Stimulated activated naive CD8-positive, alpha-beta T cell treated with anti-CD3 and anti-CD28 coated beads, Interleukin-15, amount 100 ng/mL, for 72 hours (primary cell): ENCODE measurements at regions not wholly inside any gene's neighbourhood (a gene's known extent, or its start where the extent isn't known, plus 50 kb on each side); places are given as distances from the start of the nearest gene placed in this dataset.

Source experiments
- ATAC-seq: fragments of 150-1000 bp; cut with Tn5 transposase; 2 replicates; pipeline ENCODE4 v1.10.0; 2021; ENCODE audit warnings: mild to moderate bottlenecking, moderate library complexity
- DNase-seq, 2 donors: peaks; one replicate each; pipeline ENCODE4 v3.0.0; 2021 to 2022
- H3K27ac Mint-ChIP-seq, 2 donors: one replicate each; pipeline ENCODE4 v1.8.0; 2022; ENCODE audit warnings: mild to moderate bottlenecking in 2 of 2, mixed read lengths in 2 of 2, moderate library complexity in 2 of 2
- H3K27me3 Mint-ChIP-seq: one replicate; pipeline ENCODE4 v1.8.0; 2022; ENCODE audit warnings: mixed read lengths
- H3K4me1 Mint-ChIP-seq: one replicate; pipeline ENCODE4 v1.8.0; 2022; ENCODE audit warnings: mild to moderate bottlenecking, mixed read lengths
- H3K4me3 Mint-ChIP-seq, 2 donors: one replicate each; pipeline ENCODE4 v1.8.0; 2022; ENCODE audit warnings: mild to moderate bottlenecking in 2 of 2, mixed read lengths in 2 of 2, moderate library complexity in 1 of 2
- H3K9me3 Mint-ChIP-seq, 2 donors: one replicate each; pipeline ENCODE4 v1.8.0; 2022; ENCODE audit warnings: mixed read lengths in 2 of 2

GRCh38 chr5:37991301-37992299 lies 151.8 kb upstream of the GDNF start:
- ATAC-seq (no peak), DNase-seq (no peak)
- Mint-ChIP-seq H3K27ac (no peak overlapping the region), H3K27me3 (no peaks in the 10 kb centered on the region), H3K9me3 (peaks cover 0 to 9% of the 10 kb centered on the region in 2 donors), H3K4me3 (no peak overlapping the region), H3K4me1 (no peaks in the 10 kb centered on the region)

DNA sequence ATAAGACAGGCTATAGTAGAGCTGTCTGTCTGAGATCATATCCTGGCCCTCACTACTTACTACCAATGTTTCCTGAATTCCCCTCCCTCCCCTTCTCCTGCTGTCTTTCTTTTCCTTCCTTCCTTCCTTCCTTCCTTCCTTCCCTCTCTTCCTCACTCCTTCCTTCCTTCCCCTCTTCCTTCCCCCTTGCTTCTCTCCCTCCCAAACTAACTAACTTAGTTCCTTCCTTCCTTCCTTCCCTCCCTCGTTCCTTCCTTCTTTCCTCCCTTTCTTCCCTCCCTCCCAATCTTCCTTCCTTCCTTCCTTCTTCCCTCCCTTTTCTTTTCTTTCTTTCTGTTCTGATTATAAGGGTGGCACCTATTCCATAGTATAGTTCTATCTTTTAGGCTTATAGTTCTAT lies 150.0 kb upstream of the GDNF start:
- Mint-ChIP-seq H3K27ac (no peak overlapping the region), H3K4me3 (no peak overlapping the region), H3K27me3 (no peaks in the 10 kb centered on the region)

GRCh38 chr5:37988454-37989046 lies 148.7 kb upstream of the GDNF start:
- no peak for ATAC-seq
- Mint-ChIP-seq H3K4me1 (no peaks in the 10 kb centered on the region), H3K27me3 (no peaks in the 10 kb centered on the region), H3K27ac (no peak overlapping the region), H3K9me3 (peaks cover 0 to 5% of the 10 kb centered on the region in 2 donors), H3K4me3 (no peak overlapping the region)
- DNase-seq: no peak

More for the DNA sequence above, 150.0 kb upstream of the GDNF start:
- no peak for ATAC-seq
- no peak for DNase-seq
- H3K9me3 Mint-ChIP-seq: peaks cover 0 to 9% of the 10 kb centered on the region in 2 donors
- H3K4me1 Mint-ChIP-seq: no peaks in the 10 kb centered on the region

DNA sequence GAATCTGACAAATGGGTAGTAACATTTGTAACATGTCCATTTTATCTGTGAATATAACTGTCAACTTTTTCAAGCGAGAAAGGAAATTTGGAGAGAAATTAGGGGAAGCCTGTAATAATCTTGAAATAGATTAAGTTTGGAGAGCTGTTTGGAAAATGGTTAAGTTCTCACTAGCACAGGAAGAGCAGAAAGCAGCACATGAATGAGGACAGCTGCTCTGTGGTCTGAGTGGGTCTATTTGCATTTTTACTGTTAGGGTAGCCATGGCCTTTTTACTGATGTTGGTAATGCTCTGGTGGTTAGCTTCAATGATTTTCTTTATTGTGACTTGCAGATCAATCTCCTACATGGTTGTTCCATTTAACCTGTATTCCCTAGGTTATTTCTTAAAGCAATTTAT lies 144.5 kb upstream of the GDNF start:
- Mint-ChIP-seq H3K27me3 (no peaks in the 10 kb centered on the region), H3K4me3 (no peak overlapping the region), H3K4me1 (no peaks in the 10 kb centered on the region)

GRCh38 chr5:37983463-37983862 lies 143.6 kb upstream of the GDNF start:
- Mint-ChIP-seq H3K27ac (no peak overlapping the region), H3K4me3 (no peak overlapping the region), H3K9me3 (peaks cover 12 to 14% of the 10 kb centered on the region in 2 donors), H3K27me3 (no peaks in the 10 kb centered on the region), H3K4me1 (no peaks in the 10 kb centered on the region)
- DNase-seq (no peak), ATAC-seq (no peak)

More for the DNA sequence above, 144.5 kb upstream of the GDNF start:
- Mint-ChIP-seq H3K9me3 (peaks cover 8% of the 10 kb centered on the region in 2 donors), H3K27ac (no peak overlapping the region)
- ATAC-seq: no peak
- DNase-seq: no peak

DNA sequence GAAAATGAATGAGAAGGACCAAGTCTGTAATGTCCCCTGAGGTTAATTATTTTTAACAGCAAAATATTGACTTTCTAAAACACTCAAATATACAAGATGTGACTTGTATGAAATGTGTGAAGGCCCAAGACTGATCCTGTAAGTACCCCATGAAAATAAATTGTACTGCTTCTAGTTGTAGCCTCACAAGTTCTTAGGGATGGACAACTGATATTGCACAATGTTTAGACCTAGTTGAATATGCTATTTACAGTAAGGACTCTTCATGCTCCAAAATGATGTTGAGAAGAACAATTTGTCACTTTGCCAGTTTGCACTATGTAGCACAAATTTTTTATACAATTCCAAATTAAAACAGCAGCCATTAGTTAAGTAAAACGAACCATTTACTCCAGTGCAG lies 139.7 kb upstream of the GDNF start:
- no peaks in the 10 kb centered on the region for H3K27me3 Mint-ChIP-seq

DNA sequence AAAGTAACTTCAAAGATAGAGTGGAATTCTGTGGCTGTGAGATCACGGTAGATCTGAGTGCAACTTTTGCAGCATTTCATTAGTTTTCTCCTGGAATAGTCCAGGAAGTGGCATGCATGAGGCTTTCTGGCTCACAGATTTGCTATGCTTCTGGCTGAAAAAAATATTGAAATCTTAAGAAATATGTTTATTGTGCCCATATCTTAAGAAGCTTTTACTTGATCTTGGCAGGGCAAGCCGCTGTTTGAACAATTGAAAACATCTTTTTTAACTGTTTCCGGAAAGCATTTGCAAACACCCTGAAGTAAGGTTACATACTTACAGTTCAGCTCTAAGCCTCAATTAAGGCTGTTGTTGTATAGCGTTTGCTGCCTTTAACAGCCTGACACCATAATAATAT lies 135.7 kb upstream of the GDNF start:
- DNase-seq (no peak), ATAC-seq (no peak)
- peaks cover 8 to 10% of the 10 kb centered on the region in 2 donors for H3K9me3 Mint-ChIP-seq
- H3K4me1 Mint-ChIP-seq: no peaks in the 10 kb centered on the region
- no peak overlapping the region for H3K27ac Mint-ChIP-seq
- H3K4me3 Mint-ChIP-seq: no peak overlapping the region
- H3K27me3 Mint-ChIP-seq: no peaks in the 10 kb centered on the region

More for the DNA sequence above, 139.7 kb upstream of the GDNF start:
- Mint-ChIP-seq H3K4me1 (no peaks in the 10 kb centered on the region), H3K9me3 (peaks cover 14 to 16% of the 10 kb centered on the region in 2 donors), H3K27ac (no peak overlapping the region), H3K4me3 (no peak overlapping the region)
- ATAC-seq (no peak), DNase-seq (no peak)

DNA sequence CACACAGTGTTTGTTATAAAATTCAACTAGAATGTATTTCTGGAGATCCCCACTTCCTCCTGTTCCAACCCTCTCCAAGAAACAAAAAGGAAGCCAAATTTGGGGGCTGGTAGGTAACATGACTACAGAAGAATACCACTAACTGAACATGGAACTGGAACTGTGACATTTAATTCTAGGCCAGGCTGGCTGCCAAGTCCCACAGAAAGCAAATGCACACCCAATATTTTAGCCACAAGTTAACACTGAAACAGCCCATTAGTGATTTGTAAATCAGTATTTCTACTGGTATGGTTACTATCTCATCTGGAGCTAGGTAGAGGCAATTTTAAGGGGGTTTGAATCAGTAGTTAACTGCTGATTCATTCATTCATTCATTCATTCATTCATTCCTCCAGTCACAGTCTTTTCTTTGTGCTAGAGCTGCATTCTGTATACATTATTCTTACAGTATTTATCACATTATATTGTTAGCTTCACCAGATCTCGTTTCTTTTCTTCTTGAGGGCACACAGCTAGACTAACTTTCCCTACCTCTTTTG lies 131.7 kb upstream of the GDNF start:
- peaks cover 0 to 1% of the 10 kb centered on the region in 2 donors for H3K9me3 Mint-ChIP-seq
- H3K27ac Mint-ChIP-seq: no peak overlapping the region
- DNase-seq (no peak), ATAC-seq (no peak)
- H3K27me3 Mint-ChIP-seq: no peaks in the 10 kb centered on the region
- H3K4me1 Mint-ChIP-seq: no peaks in the 10 kb centered on the region
- no peak overlapping the region for H3K4me3 Mint-ChIP-seq

DNA sequence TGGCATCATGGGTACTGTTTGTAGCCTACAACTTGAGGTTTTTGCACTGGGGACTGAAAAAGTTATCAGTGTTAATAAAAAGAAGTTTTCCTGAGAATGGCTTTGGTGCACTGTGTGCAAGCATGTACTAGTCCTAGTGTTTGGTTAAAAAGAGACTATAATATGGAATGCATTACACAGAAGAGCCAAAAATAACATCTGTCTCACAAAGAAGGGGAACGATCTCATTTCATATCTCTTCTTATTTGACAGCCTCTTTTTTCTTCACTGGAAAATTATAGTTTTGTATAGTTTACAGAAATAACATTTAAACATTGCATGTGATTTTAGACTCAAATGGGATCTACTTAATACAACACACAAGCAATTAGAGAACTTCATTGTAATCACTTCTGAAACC lies 127.0 kb upstream of the GDNF start:
- ATAC-seq (no peak), DNase-seq (no peak)
- no peak overlapping the region for H3K27ac Mint-ChIP-seq
- no peak overlapping the region for H3K4me3 Mint-ChIP-seq
- H3K27me3 Mint-ChIP-seq: no peaks in the 10 kb centered on the region
- no peaks in the 10 kb centered on the region for H3K9me3 Mint-ChIP-seq
- no peaks in the 10 kb centered on the region for H3K4me1 Mint-ChIP-seq

DNA sequence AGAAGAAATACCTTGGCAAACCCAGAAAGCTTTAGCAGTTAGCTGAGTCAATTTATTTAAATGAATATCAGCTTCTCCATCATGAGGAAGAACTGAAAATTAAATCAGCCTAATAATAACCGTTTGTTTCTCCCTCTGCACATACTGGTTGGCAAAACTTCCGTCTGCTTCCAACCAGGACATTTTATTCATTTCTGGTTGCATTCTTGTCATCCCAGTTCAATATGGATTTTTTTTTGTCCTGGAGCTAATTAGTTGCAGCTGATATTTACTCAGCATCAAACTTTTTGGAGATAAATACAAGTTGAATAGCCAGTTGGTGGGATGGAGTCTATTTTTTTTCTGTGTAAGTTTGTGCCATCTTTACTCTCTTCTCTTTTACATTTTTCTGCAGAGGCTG lies 126.5 kb upstream of the GDNF start:
- no peaks in the 10 kb centered on the region for H3K27me3 Mint-ChIP-seq
- no peaks in the 10 kb centered on the region for H3K4me1 Mint-ChIP-seq
- ATAC-seq: no peak
- H3K9me3 Mint-ChIP-seq: no peaks in the 10 kb centered on the region
- no peak for DNase-seq
- H3K27ac Mint-ChIP-seq: no peak overlapping the region
- H3K4me3 Mint-ChIP-seq: no peak overlapping the region

DNA sequence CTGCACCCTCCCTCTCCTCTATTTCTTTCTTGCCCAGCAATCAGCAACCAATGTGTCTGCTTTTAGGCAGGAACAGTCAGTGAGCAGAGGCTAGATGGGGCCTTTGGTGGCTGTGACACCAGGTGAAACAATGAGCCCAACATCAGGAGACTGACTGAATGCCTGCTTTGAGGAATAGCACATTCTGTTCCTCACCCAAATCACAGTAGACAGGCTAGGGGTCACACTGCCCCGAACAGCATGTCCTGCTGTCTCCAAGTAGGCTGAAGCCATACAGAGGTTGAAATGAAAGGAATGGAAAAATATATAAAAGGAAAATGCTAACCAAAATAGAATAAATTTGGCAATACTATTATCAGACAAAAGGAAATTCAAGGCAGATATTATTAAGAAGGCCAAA lies 122.5 kb upstream of the GDNF start:
- Mint-ChIP-seq H3K4me1 (no peaks in the 10 kb centered on the region), H3K27ac (no peak overlapping the region), H3K27me3 (no peaks in the 10 kb centered on the region), H3K9me3 (peaks cover 19 to 31% of the 10 kb centered on the region in 2 donors), H3K4me3 (no peak overlapping the region)
- ATAC-seq: no peak
- DNase-seq: no peak

DNA sequence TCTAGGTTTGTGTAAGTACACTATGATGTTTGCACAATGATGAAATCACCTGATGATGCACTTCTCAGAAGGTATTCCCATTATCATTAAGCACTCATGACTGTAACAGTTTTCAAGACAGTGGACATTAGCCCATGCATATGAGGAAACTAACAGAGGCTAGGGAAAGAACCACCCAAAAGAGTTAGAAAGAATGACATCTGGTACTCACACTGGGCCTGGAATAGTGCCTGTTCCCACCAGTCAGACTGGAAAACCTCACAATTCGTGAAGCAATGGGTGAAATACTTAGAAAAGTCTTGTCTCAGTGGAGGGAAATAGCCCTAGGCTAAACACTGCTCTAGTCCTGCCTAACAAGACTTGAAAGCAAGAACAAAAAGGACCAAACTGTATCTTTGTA lies 117.4 kb upstream of the GDNF start:
- no peaks in the 10 kb centered on the region for H3K4me1 Mint-ChIP-seq
- no peak overlapping the region for H3K27ac Mint-ChIP-seq
- no peak overlapping the region for H3K4me3 Mint-ChIP-seq

DNA sequence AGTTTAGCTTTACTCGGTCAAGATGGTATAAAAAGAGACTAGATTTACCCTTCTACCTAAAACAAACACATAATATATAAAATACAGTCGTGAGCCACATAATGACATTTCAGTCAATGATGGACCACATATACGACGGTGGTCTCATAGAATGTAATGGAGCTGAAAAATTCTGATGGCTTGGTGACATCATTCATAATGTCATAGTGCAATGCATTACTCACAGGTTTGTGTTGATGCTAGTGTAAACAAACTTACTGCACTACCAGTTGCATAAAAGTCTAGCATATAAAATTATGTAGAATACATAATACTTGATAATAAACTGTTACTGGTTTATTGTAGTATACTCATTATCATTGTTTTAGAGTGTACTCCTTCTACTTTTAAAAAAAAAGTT lies 115.9 kb upstream of the GDNF start:
- Mint-ChIP-seq H3K9me3 (peaks cover 19 to 31% of the 10 kb centered on the region in 2 donors), H3K4me3 (no peak overlapping the region), H3K4me1 (no peaks in the 10 kb centered on the region), H3K27me3 (no peaks in the 10 kb centered on the region), H3K27ac (no peak overlapping the region)
- DNase-seq: no peak
- ATAC-seq: no peak

More for the DNA sequence above, 117.4 kb upstream of the GDNF start:
- no peaks in the 10 kb centered on the region for H3K27me3 Mint-ChIP-seq
- ATAC-seq (no peak), DNase-seq (no peak)
- peaks cover 19 to 31% of the 10 kb centered on the region in 2 donors for H3K9me3 Mint-ChIP-seq

DNA sequence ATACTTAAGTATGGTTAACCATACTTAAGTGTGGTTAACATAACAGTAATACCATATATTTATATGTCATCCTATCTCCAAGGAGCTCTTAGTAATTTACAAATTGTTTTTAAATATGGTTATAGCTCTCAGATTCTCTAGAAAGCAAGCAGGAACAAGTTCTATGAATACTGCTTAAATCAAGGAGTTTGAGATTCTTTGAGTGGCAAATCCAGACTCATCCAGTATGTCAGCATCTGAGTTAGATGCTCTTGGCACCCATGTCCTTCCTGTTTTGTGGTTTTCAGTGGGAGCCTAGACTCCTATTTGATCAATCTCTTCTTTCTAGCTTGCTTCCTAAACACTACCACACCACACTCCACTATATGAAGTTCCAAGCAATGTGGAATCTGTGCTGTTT lies 114.7 kb upstream of the GDNF start:
- Mint-ChIP-seq H3K9me3 (peaks cover 16 to 21% of the 10 kb centered on the region in 2 donors), H3K4me3 (no peak overlapping the region), H3K4me1 (no peaks in the 10 kb centered on the region), H3K27ac (no peak overlapping the region), H3K27me3 (no peaks in the 10 kb centered on the region)
- no peak for DNase-seq
- ATAC-seq: no peak

GRCh38 chr5:37951946-37952721 lies 112.3 kb upstream of the GDNF start:
- H3K27me3 Mint-ChIP-seq: no peaks in the 10 kb centered on the region
- DNase-seq (no peak), ATAC-seq (no peak)
- no peak overlapping the region for H3K4me3 Mint-ChIP-seq
- H3K4me1 Mint-ChIP-seq: no peaks in the 10 kb centered on the region
- peaks cover 0 to 5% of the 10 kb centered on the region in 2 donors for H3K9me3 Mint-ChIP-seq
- H3K27ac Mint-ChIP-seq: no peak overlapping the region
